Neural cell (in vitro differentiated cells): ENCODE measurements at regions not wholly inside any gene's neighbourhood (a gene's known extent, or its start where the extent isn't known, plus 50 kb on each side); places are given as distances from the start of the nearest gene placed in this dataset.

ENCODE experiments used
- H2AFZ ChIP-seq: fragments of 200-600, 300-800 bp; sonication (generic), shearing (Covaris generic); 2 replicates; pipeline ENCODE4 v1.6.0; 2014; ENCODE audit warnings: low read depth, mild to moderate bottlenecking, antibody characterized with exemption, low read length, moderate library complexity
- H3F3A ChIP-seq: fragments of 200-600 bp; shearing (Covaris generic); 2 replicates; pipeline ENCODE4 v1.6.1; 2016; ENCODE audit warnings: mild to moderate bottlenecking, moderate library complexity, mixed read lengths, antibody characterized with exemption, low read length; ENCODE audit not compliant: insufficient read depth, poor library complexity, severe bottlenecking
- H3K27ac ChIP-seq: fragments of 200-600, 300-800 bp; sonication (generic), shearing (Covaris generic); 2 replicates; pipeline ENCODE4 v1.5.1; 2014; ENCODE audit warnings: mild to moderate bottlenecking, low read length, moderate library complexity
- H3K27me3 ChIP-seq: fragments of 300-800, 200-600 bp; sonication (generic), shearing (Covaris generic); 2 replicates; pipeline ENCODE4 v1.6.0; 2014; ENCODE audit warnings: mild to moderate bottlenecking, low read depth, low read length, moderate library complexity; ENCODE audit not compliant: insufficient read depth
- H3K36me3 ChIP-seq: fragments of 300-800, 200-600 bp; sonication (generic), shearing (Covaris generic); 2 replicates; pipeline ENCODE4 v1.5.1; 2014; ENCODE audit warnings: mild to moderate bottlenecking, antibody characterized with exemption, low read length, moderate library complexity; ENCODE audit not compliant: insufficient read depth
- H3K4me2 ChIP-seq: fragments of 300-800, 200-600 bp; sonication (generic), shearing (Covaris generic); 2 replicates; pipeline ENCODE4 v1.6.0; 2014; ENCODE audit warnings: mild to moderate bottlenecking, low read length
- H3K4me3 ChIP-seq: fragments of 300-800, 200-600 bp; sonication (generic), shearing (Covaris generic); 2 replicates; pipeline ENCODE4 v1.5.1; 2014; ENCODE audit warnings: mild to moderate bottlenecking, low read length, moderate library complexity
- H3K79me2 ChIP-seq: fragments of 200-600 bp; shearing (Covaris generic); replicated peaks from 2 replicates; pipeline ENCODE4 v1.6.0; 2014; ENCODE audit warnings: mild to moderate bottlenecking, low read length, moderate library complexity; ENCODE audit not compliant: insufficient read depth
- H3K9ac ChIP-seq: fragments of 300-800, 200-600 bp; sonication (generic), shearing (Covaris generic); 2 replicates; pipeline ENCODE4 v1.6.1; 2016; ENCODE audit warnings: mild to moderate bottlenecking, low read length, mixed read lengths
- H3K9me2 ChIP-seq: fragments of 200-600 bp; shearing (Covaris generic); 2 replicates; pipeline ENCODE4 v1.6.1; 2016; ENCODE audit warnings: mild to moderate bottlenecking, low read length, mixed read lengths; ENCODE audit not compliant: insufficient read depth
- H3K9me3 ChIP-seq: fragments of 200-600, 300-800 bp; sonication (generic), shearing (Covaris generic); 2 replicates; pipeline ENCODE4 v1.6.1; 2016; ENCODE audit warnings: mild to moderate bottlenecking, mixed run types, low read length, moderate library complexity, mixed read lengths
- H4K20me1 ChIP-seq: fragments of 200-600 bp; shearing (Covaris generic); 2 replicates; pipeline ENCODE4 v1.6.1; 2016; ENCODE audit warnings: mild to moderate bottlenecking, mixed run types; ENCODE audit not compliant: insufficient read depth
- CTCF ChIP-seq: fragments of 450-650 bp; IDR thresholded peaks from 2 replicates; pipeline ENCODE4 v1.5.1; 2014; ENCODE audit warnings: antibody characterized with exemption, mild to moderate bottlenecking, moderate library complexity; ENCODE audit not compliant: poor library complexity, severe bottlenecking
- EP300 ChIP-seq: fragments of 450-650 bp; conservative IDR thresholded peaks from 2 replicates; pipeline ENCODE4 v1.6.1; 2014; ENCODE audit warnings: antibody characterized with exemption, mild to moderate bottlenecking, moderate library complexity; ENCODE audit not compliant: poor library complexity, severe bottlenecking
- EZH2 ChIP-seq: fragments of 200-600, 300-800 bp; shearing (Covaris generic), sonication (generic); IDR thresholded peaks from 2 replicates; pipeline ENCODE4 v1.6.1; 2014; ENCODE audit warnings: antibody characterized with exemption, low read length, borderline replicate concordance, mild to moderate bottlenecking; ENCODE audit not compliant: insufficient read depth, poor library complexity, severe bottlenecking
- MXI1 ChIP-seq: fragments of 450-650 bp; conservative IDR thresholded peaks from 2 replicates; pipeline ENCODE4 v1.6.1; 2014; ENCODE audit warnings: antibody characterized with exemption, mild to moderate bottlenecking; ENCODE audit not compliant: poor library complexity, severe bottlenecking
- POLR2AphosphoS5 ChIP-seq: IDR thresholded peaks from 2 replicates; pipeline ENCODE4 v1.6.1; 2012
- RAD21 ChIP-seq: fragments of 450-650 bp; conservative IDR thresholded peaks from 2 replicates; pipeline ENCODE4 v1.6.1; 2014; ENCODE audit warnings: antibody characterized with exemption, mild to moderate bottlenecking, moderate library complexity
- REST ChIP-seq: IDR thresholded peaks from 2 replicates; pipeline ENCODE4 v1.6.1; 2012; ENCODE audit warnings: borderline replicate concordance
- SMC3 ChIP-seq: fragments of 450-650 bp; conservative IDR thresholded peaks from 2 replicates; pipeline ENCODE4 v1.6.1; 2014; ENCODE audit warnings: antibody characterized with exemption, mild to moderate bottlenecking, moderate library complexity; ENCODE audit not compliant: poor library complexity
- TAF1 ChIP-seq: IDR thresholded peaks from 2 replicates; pipeline ENCODE4 v1.6.1; 2012; ENCODE audit warnings: low read depth

GRCh38 chr5:143674469-143674786 is 137.5 kb upstream of the HMHB1 start:
- TF ChIP-seq TAF1 (no peak), RAD21 (no peak), SMC3 (no peak), EP300 (no peak), POLR2AphosphoS5 (no peak), MXI1 (no peak), CTCF (no peak), REST (no peak), EZH2 (no peak)
- no peaks in the 10 kb centered on the region for H3K36me3 ChIP-seq
- no peak overlapping the region for H3K9ac ChIP-seq
- no peaks in the 10 kb centered on the region for H3F3A ChIP-seq
- H4K20me1 ChIP-seq: no peaks in the 10 kb centered on the region
- no peak overlapping the region for H3K4me3 ChIP-seq
- no peaks in the 10 kb centered on the region for H3K9me3 ChIP-seq
- H3K27me3 ChIP-seq: no peaks in the 10 kb centered on the region
- H3K27ac ChIP-seq: no peak overlapping the region
- H3K79me2 ChIP-seq: no peaks in the 10 kb centered on the region
- no peaks in the 10 kb centered on the region for H3K9me2 ChIP-seq
- no peak overlapping the region for H3K4me2 ChIP-seq
- no peak overlapping the region for H2AFZ ChIP-seq

GRCh38 chr5:143673676-143674468 is 138.1 kb upstream of the HMHB1 start:
- H3K4me3 ChIP-seq: no peak overlapping the region
- no peak overlapping the region for H3K27ac ChIP-seq
- H3K9ac ChIP-seq: no peak overlapping the region
- no peaks in the 10 kb centered on the region for H4K20me1 ChIP-seq
- no peak for TF ChIP-seq EP300
- TF ChIP-seq EZH2: no peak
- TF ChIP-seq MXI1: no peak
- TF ChIP-seq TAF1: no peak
- TF ChIP-seq REST: no peak
- no peak for TF ChIP-seq POLR2AphosphoS5
- TF ChIP-seq RAD21: no peak
- TF ChIP-seq CTCF: no peak
- TF ChIP-seq SMC3: no peak
- no peaks in the 10 kb centered on the region for H3K27me3 ChIP-seq
- H2AFZ ChIP-seq: no peak overlapping the region
- H3K79me2 ChIP-seq: no peaks in the 10 kb centered on the region
- no peaks in the 10 kb centered on the region for H3K9me3 ChIP-seq
- H3F3A ChIP-seq: no peaks in the 10 kb centered on the region
- no peaks in the 10 kb centered on the region for H3K36me3 ChIP-seq
- no peak overlapping the region for H3K4me2 ChIP-seq
- no peaks in the 10 kb centered on the region for H3K9me2 ChIP-seq
